NCI-H345 (cell line): ENCODE measurements at regions not wholly inside any gene's neighbourhood (a gene's known extent, or its start where the extent isn't known, plus 50 kb on each side); places are given as distances from the start of the nearest gene placed in this dataset.

Experiments
- DNase-seq: peaks from one replicate; lab custom pipeline; 2025; lab: John Stamatoyannopoulos, UW

DNA sequence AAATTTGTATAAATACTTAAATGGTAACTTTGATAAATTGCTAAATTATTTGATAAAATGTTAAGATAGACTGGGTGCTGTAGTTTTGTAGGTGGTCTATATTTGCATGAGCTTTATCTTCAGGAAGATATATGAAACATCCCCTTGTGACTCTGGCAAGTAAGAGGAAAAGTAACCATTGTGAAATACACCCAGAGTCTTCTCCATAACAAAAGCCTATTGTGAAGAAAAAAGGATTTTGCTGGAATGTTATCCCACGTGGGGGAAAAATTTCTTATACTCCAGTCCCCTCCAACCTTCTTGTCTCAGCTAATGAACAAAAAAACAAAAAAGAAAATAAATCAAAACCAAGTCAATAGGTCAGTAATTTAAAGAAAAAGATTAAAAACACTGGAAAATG, 600.7 kb downstream of the HDGFL1 start:
- DNase-seq: no peak

DNA sequence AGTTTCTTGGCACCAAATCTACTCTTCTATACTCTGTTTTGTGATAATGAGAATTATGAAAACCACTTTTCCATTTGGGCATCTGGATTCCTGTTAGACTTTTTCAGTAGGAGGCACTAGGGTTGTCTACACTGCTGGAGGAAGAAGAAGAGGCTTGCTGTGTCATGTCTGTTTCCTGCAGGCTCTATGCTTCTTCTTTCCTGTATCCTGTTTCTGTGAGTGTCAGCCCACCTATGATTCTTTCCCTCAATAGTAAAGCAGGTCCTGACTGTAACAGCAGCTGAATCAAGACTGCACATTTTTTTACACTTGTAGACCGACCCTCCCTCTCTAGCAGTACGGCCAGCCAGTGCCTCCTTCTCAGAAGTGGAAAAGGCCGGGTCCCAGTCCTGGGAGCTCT, 603.9 kb downstream of the HDGFL1 start:
- DNase-seq: no peak

DNA sequence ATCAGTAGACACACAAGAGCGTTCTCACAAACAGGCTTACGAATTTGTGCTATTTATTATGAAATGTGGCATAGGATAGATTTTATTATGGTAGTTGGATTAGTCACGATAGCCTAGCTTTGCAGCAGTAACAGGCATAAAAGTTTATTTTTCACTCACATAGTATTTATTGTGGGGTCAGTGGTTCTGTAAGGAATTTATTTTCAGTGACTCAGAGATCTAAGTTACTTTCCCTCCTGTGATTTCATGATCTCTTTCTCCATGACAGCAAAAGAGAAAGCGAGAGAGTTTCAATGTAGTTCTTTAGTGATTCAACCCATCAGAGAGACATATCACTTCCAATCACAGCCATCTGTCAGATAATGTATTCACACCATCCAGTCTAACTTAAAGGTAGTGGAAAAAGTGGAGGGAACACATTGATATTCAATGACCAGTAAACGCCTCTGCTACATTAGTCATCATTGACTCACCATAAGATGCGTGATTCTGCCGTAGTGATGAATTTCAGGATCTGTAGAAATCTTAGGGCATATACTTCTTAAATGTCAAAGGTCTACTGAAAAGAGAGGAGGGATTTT, 605.5 kb downstream of the HDGFL1 start:
- DNase-seq: no peak

DNA sequence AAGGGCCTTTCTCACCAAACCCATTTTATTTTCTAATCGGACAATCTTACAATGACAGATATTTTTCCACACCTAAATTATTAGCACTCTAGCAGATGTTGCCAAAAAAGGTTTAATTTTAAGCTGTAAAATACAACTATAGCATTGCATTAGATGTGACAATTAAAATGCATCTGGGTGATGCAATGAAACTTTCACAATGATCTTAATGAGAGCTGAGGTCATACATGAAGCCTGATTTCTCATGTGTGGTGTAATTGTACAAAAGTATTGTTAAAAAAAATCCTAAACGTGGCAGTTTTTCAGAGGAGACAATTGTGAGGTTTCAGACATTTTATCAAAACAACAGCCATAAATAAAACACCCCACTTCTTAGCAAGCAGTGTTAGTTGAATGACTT, 606.0 kb downstream of the HDGFL1 start:
- DNase-seq: no peak

- no peak for DNase-seq
Observed at GRCh38 chr6:23176471-23176870, 607.1 kb downstream of the HDGFL1 start.

- peak; percentile 89 for DNase-seq
Observed at GRCh38 chr6:23176883-23177282, 607.5 kb downstream of the HDGFL1 start.

- DNase-seq: peak; percentile 47
Observed at GRCh38 chr6:23177806-23178205, 608.4 kb downstream of the HDGFL1 start.

DNA sequence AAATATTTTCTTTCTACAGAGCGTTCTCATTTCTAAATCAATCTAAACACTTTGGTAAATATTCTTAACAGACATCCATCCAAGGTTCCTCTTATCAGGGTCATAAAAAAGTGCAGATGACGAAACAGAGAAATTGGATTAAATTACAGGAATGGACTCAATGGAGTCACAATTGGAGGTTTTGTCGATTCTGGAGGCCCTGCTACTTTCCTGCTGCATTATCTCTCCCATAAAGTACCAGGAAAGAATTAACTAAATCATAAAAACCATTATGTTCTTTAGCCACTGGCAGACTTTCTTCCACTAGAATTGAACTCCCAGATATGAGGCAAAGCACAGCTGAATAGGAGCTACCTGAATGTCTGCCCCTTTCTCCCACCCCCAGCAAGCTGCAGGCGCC, 610.6 kb downstream of the HDGFL1 start:
- DNase-seq: no peak

- peak; percentile 99 for DNase-seq
Observed at GRCh38 chr6:23180504-23181293, 611.3 kb downstream of the HDGFL1 start.

DNA sequence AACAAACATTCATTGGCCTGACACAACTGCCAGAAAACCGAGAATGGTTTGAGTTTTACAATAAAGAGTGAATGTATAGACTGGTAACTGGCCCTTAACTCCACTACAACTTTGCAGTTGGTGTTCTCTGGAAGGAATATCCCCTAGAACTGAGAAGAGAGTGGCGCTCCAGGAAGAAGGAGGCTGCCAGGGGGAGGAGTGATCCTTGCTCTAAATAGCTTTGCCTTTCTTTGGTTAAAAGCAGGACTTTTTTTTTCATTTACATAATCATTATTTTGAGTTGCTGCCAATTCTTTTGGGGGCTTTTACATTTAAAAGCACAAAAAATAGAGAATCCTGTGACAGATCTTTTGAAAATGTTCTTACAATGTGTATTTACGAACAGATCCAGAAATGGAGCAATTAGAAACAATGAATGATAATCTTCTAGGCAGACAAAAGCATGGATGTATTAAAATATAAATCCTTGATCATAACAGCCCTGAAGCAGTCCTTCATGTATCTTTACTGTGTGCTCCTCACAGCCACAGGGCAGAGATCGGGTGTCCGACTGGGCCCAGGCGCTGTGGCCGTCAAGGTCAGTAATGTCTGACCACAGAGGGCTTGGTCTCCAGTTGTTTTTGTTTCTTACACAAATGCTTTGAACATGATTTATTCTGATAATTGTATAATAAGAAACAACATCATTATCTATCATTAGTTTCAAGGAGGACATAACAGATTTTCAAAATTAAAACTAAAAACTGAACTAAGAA, 612.2 kb downstream of the HDGFL1 start:
- DNase-seq: peak; percentile 44

- DNase-seq: no peak
Observed at GRCh38 chr6:23183846-23184245, 614.5 kb downstream of the HDGFL1 start.

DNA sequence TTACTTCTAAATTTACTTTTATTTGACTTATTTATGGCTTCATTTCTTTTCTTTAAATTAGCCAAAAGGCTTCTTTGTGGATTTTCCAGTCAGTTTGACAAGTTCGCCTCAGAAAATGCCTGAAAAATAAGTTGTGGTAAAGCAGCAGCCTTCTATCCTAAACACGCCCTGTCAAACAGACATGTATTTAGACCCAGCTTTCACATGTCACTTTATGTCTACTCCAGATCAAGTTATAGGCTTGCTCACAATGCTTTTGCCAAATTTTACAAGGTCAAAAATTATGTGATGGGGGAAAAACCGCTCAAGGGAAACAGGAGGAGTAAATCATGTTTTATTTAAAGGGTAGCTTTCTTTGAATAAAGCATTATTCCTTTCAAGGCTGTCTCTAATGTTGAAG, 615.0 kb downstream of the HDGFL1 start:
- no peak for DNase-seq

DNA sequence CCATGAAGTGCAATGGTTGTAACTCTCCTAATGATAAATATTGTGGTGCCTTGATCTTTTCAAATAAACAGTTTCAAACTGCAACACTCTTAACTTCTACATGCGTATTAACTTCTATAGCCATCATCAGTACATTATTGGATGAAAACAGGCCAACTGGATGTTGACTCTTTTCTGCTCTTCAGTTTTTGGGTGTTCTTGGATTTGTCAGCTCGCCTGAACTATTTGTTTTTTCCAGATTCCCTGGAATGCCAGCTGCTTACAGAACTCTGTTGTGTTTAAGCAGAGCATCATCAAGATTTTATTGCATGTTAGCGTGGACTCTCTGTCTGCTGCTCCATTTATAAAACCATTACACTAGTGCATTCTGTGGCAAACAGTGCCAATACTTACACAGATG, 626.1 kb downstream of the HDGFL1 start:
- no peak for DNase-seq

DNA sequence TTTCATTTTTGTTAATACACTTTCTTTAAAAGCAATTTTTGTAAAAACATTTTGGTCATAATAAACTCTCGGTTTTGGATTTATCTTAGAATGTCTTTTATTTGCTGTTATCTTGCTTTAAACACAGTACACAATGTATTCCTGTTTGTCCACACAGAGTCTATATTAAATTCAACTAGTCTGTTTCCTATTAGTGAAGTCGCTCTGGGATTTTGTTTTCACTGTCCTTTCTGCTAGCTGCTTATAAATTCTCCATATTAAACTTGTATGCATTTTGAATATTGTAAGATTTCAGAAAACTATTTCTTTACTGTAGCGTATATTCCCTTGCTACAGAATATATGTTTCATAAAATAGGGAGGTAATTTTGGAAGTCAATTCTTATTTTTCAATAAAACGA, 630.2 kb downstream of the HDGFL1 start:
- no peak for DNase-seq

DNA sequence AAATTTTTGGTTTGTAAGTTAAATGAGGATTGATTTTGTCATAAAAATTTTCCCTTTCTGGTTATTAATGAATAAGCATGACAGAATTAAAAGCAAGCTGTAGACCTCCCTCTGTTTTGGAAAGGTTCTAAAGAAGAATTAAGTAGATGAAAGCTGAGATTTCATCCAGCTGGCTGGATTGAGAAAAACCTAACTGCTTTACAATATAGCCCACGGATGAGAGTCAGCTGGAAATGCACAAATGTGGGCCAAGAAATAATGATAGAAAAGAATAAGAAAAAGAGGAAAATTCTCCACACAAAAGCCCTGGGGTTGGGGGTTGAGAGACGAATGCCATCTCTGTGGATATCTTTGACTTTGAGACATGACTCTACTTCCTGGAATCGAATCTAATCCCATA, 631.6 kb downstream of the HDGFL1 start:
- DNase-seq: no peak

GRCh38 chr6:23202207-23202606, 632.8 kb downstream of the HDGFL1 start:
- no peak for DNase-seq

- no peak for DNase-seq
Observed at GRCh38 chr6:23212398-23212797, 643.0 kb downstream of the HDGFL1 start.

DNA sequence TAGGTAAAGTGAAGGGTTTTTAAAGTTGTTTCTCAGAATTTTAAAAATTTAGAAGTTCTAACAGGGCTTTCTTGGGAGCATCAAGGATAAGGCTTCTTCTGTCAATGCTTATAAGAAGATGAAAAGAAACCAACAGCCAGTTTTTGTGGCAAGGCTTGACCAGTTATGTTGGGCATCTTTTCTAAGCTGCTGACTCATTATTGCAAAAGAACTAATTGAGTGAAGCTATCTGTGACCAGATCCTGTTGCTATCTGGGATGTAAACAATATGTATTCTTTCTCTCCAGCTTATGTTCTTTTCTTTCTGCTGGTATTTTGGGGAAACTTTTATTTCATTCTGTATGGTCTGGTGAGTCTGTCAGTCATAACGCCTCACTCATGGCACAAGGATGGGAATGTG, 643.8 kb downstream of the HDGFL1 start:
- DNase-seq: no peak

- DNase-seq: no peak
Observed at GRCh38 chr6:23213651-23214050, 644.3 kb downstream of the HDGFL1 start.

- DNase-seq: peak; percentile 83
Observed at GRCh38 chr6:23218751-23219150, 649.4 kb downstream of the HDGFL1 start.

GRCh38 chr6:23222724-23223123, 653.4 kb downstream of the HDGFL1 start:
- no peak for DNase-seq

DNA sequence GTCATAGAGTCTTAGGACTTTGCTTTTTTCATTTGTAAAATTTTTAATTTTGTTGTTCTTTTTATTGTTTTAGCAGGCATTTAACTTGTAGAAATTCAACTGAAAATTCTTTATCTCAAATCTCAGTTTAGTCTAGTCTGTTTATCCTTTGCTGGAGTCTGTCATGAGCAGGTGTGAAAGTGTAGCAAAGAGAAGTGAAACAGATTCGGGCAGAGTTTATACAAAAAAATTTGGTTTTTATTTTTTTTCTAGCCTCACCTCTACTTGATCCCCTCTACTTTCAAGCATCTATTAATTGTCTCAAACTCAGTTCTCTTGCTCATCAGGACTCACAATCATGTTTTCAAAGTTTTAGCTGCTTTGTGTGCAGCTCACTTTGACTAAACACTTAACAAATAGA, 655.2 kb downstream of the HDGFL1 start:
- DNase-seq: no peak

GRCh38 chr6:23228439-23229024, 659.2 kb downstream of the HDGFL1 start:
- DNase-seq: no peak
